GM18502 (cell line): ENCODE measurements at regions not wholly inside any gene's neighbourhood (a gene's known extent, or its start where the extent isn't known, plus 50 kb on each side); places are given as distances from the start of the nearest gene placed in this dataset.

Source experiments
- ATAC-seq: cut with Tn5 transposase; IDR thresholded peaks from one replicate; pipeline ENCODE4 v1.9.1; 2021; ENCODE audit warnings: mild to moderate bottlenecking; ENCODE audit not compliant: unreplicated experiment, poor library complexity

- no peak for ATAC-seq
Observed at GRCh38 chr2:108067820-108068405, 81.6 kb downstream of the SLC5A7 start.

DNA sequence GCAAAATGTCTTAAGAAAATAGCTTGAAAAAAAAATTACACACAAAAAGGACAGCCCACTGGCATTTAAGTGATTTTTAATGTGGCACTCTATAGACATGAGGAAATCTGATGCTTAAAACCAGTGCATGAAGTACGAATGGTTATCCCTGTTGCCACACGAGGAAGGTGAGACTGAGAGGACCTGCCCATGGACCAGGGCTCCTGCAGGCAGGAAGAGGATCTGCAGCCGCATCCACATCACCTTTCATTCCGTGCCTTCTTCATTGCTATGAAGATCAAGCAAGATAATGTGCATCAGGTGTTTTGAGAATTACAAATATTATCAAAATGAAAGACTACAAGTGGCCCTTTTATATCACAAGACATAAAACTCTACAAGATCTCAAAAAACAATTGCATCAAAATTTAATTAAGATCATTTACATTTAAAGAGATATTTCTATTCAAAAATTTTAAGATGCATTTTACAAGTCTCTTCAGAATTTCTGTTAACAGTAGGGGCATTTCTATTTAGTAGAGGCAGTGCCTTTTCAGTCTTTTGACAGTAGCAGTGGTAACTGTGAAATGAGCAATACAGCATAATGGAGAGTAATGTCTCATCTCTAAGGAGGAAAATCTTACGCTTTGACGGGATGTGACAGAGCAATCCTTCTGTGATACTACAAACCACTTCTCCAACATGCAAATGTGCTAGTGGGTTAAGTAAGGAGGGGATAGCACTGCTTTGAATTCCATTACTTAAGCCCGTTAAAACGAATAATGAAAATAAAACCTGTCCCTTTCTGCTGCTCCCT is 83.4 kb downstream of the SLC5A7 start:
- ATAC-seq, result no peak

GRCh38 chr2:108073415-108074072 is 87.2 kb downstream of the SLC5A7 start:
- ATAC-seq, result no peak

DNA sequence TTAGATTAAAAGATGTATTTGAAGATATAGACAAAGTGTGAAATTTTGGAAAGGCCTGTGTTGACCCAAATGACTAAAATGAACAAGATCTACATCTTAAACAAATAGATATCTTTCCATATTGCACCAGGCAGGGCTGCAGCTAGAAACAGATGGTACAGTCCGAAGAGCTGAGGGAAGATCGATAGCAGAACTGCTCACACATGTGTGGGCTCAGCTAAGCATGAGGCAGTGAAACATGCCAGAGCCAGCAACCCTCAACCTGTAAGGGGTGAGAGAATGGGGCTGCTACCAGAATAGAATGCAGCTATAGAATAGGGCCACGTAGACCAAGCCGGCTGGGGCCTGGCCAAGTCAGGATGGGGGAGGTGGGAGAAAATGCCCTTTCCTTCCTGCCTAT is 87.8 kb downstream of the SLC5A7 start:
- no peak for ATAC-seq

- ATAC-seq, result no peak
Observed at GRCh38 chr2:108074946-108075345, 88.6 kb downstream of the SLC5A7 start.

- no peak for ATAC-seq
Observed at GRCh38 chr2:108076527-108076926, 90.2 kb downstream of the SLC5A7 start.

DNA sequence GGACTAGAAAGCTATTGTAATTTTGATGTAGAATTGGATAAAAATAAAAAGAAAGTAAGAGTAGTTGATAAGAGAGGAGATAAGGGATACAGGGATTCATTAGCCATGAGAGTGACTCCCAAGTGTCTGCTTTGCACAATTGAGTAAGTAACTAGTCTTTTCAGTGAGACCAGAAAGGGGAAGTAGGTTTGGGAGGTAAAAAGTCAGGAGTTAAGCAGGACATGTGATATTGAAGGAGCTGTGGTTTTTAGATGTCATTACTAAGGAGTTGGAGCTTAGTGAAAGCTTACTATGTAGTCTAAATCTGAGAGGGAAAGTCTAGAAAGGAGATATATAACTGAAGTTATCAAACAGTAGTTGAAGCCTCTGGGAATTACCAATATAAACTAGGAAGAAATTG is 93.4 kb downstream of the SLC5A7 start:
- no peak for ATAC-seq

DNA sequence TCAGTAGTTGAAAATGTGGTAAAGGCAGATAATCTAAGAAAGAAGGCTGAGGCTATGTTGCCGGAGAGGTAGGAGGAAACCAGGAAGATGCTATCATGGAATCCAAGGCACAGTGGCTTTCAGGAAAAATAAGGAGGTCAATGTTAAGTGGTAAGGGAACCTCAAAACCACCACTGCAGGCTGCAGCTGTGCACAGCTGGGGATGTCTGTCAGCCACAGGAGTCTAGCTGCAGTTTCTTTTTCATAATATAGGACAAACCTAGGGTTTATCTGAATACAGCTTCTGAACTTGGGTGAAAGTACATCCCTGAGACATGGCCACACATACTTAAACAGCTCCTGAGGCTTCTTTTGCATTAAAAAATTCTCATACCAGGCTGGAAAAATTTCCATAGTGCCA is 93.9 kb downstream of the SLC5A7 start:
- no peak for ATAC-seq

DNA sequence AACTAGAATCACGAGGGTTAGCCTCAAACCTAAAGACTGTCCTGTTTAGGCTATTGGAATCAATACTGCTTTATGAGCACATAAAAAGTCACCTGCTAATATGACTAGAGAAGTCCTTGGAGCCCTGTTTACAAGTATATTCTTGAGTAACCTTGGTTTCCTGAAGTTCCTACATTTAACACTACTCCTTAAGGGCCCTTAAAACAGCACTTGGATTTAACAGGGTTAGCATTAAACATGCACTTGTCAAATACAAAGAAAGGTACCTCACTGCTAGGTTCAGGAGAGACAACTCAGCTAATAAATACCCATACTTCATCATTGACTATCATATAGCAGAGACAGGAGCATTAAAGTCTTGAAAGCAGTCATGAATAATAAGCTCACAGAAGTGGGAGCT is 96.7 kb downstream of the SLC5A7 start:
- no peak for ATAC-seq

- ATAC-seq, result no peak
Observed at GRCh38 chr2:108084311-108084710, 98.0 kb downstream of the SLC5A7 start.

DNA sequence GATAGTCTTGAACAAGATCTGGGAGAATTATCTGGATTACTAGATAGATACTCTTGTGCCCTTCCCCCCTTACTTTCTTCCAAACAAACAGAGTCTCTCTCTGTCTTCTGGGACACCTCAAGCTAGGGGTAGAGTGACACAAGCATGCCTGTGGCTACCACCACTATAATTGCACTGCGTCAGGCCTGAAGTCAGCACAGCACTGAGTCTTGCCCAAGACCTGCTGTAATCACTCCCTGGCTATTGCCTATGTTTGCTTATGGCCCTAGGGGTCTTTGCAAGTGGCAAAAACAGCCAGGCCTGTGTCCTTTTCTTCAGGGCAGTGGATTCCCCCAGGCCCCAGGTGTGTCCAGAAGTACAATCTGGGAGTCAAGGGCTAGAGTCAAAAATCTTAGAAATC is 106.6 kb downstream of the SLC5A7 start:
- ATAC-seq, result no peak

GRCh38 chr2:108101481-108101880 is 115.2 kb downstream of the SLC5A7 start:
- no peak for ATAC-seq

DNA sequence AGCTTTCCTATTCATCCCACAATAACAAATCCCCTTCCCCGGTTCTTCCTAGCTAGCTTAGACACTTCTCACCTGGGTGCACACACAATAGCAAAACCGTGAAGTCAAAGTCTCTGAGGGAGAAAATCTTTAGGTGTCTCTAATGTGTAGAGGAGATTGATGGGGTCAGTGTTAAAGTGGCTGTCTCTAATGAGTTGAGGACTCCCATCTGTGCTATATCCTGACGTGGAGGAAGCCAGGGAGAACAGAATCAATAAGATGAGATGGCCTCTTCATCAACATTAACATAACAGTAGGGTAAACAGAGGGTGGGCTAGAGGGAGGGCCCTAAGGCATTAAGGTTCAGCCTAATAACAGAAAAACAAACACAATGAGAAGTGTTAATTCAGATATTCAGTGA is 120.4 kb downstream of the SLC5A7 start:
- ATAC-seq, result no peak

DNA sequence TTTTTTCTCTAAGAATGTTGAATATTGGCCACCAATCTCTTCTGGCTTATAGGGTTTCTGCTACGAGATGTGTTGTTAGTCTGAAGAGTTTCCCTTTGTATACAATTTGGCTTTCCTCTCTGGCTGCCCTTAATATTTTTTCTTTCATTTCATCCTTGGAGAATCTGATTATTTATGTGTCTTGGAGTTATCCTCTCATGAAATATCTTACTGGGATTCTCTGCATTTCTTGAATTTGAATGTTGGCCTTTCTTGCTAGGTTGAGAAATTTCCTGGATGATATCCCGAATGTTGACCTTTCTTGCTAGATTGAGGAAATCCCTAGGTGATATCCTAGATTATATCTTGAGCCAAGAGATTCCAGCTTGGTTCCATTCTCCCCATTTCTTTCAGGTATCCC is 125.6 kb downstream of the SLC5A7 start:
- ATAC-seq, result no peak

DNA sequence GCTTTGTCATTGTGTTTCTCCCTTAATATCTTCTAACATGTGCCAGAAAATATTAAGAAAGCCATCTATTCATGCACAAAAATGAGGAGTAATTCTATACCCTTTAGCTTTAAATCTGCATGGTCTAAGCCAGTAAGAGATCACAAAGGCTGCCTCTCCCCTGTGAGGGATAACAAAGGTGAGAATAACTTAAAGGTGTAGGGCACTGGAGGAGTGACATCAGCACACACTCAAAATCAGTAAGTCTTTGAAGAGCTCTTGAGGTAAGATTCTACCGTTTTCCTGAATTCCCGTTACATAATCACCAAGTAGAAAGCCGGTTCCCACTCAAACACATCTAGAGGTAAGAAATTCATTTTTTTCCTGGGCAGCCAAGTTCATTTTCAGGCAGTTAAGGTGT is 123.9 kb upstream of the SULT1C3 start:
- no peak for ATAC-seq

DNA sequence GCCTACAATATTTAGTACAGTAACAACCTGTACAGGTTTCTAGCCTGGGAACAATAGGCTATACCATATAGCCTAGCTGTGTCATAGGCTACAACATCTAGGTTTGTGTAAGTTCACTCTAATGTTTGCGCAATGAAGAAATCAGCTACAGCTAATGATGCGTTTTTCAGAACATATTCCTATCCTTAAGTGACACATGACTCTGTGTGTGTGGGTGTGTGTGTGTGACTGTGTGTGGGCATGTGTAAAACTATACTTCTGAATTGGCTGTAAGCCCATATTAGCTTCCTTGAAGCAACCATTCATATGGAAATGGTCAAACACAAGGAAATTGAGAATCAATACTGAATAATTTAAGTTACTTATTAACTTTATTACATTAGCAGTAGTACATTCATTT is 120.8 kb upstream of the SULT1C3 start:
- ATAC-seq, result no peak

DNA sequence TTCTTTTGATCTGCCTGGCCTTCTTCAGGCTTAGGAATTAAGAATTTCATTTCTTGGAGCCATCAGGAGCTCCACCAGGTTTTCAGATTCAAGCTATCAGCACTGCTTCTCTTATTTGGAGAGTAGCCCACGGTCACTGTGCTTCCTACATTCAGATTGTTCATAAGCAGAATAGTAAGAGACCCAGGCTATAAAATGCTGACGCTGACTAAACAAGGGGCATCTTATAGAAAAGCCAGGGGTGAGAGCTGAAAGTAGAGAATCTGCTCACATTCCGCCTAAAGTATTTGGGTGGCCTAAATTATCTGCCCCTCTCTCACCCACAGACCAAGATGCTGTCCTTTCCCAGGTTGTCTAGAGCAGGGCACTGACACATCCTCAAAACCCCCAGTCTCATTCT is 120.3 kb upstream of the SULT1C3 start:
- ATAC-seq, result no peak

DNA sequence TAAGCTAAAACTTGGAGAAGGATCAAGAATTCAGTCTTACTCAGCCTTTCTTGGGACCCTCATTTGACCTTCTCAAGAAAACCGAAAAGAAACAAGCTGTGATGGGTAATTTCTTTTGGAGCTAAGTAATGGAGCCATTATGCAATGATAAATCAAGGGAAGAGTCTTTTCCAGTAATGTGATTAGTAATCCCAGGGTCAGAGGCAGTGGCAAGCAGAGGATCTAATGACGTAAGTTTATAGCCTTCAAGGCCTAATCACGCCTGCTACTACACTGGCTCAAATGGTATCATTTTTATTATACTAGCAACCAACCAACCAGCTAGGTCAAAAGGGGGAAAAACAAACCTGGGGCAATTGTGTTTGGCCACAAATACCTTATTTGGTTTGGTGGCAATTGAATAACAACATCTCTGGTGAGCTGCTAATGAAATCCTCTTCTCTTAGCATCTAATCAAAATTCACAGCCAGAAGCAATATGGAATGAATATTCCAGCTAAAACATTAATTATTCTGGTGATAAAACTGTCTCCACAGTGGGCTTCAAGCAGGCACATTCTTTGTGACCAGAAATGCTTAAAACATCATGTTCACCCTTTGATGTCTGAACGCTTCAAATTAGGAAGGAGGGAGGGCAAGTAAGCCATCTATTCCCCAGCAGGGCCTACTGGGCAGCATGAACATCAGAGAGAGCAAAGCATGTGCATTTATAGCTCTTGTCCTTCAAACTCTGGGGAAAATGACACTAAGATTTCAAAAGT is 114.9 kb upstream of the SULT1C3 start:
- no peak for ATAC-seq

DNA sequence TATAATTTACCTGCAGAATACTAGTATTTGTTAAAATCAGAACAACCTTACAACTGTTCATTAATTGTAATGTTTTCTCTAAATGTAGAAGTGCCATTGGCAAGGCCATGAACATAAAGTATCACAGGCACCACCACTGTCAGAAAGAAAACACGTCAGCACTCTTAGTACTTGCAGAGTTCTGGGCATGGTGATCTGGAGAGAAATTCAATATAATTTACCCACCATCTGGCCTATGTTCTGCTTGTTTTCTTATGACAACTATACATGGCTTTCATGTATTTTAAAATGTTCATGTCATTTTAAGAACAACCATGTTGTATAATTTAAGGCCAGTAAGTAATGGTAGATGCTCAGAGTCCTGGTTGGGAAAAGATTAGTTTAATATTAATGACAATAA is 114.2 kb upstream of the SULT1C3 start:
- no peak for ATAC-seq

DNA sequence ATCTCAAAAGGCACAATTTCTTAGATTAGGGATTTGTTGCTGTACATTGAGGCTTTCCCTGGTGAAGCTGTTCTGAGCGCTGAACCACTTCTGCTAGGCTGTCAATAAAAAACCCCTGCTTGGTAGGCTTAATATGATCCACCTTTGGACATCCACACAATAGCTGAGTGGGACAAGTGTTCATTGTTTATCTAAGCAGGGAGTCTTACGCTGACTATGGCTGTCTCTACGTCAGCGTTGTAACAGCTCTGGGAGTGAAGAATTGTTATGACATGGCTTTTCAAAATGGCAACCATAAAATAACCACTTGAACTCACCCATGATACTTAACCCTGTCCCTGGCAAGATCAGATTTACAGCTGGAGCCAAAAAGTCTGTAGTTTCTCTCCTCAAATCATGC is 111.5 kb upstream of the SULT1C3 start:
- ATAC-seq, result no peak

DNA sequence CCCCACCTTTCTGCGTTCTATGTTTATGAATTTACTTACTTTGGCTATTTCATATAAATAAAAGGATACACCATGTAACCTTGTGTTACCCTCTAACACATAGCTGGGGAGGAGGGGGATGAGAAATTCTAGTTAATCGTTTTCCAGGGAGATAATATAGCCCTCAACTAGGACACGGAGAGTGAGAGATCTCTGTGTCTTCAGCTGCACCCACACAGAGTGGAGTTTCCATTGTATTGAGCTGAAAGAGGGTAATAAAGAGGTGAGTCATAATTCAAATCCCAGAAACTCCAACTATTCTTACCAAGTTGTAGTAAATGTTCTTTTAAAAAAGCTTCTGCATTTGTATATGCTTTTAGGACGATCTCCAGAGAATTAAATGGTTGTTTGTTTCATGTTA is 110.1 kb upstream of the SULT1C3 start:
- no peak for ATAC-seq
